Memory B cell (primary cell): ENCODE measurements at regions not wholly inside any gene's neighbourhood (a gene's known extent, or its start where the extent isn't known, plus 50 kb on each side); places are given as distances from the start of the nearest gene placed in this dataset.

Experiments used
- ATAC-seq: fragments of 150-1000 bp; cut with Tn5 transposase; 2 replicates; pipeline ENCODE4 v1.10.0; 2021; ENCODE audit warnings: low read depth, mild to moderate bottlenecking, moderate library complexity
- DNase-seq, 2 donors: peaks; one replicate each; pipeline ENCODE4 v3.0.0; 2022; ENCODE audit warnings: low spot score in 2 of 2
- H3K27ac Mint-ChIP-seq: one replicate; pipeline ENCODE4 v1.8.0; 2022; ENCODE audit warnings: mild to moderate bottlenecking, moderate library complexity, mixed read lengths
- H3K27me3 Mint-ChIP-seq: one replicate; pipeline ENCODE4 v1.8.0; 2022; ENCODE audit warnings: mixed read lengths
- H3K36me3 Mint-ChIP-seq: one replicate; pipeline ENCODE4 v1.8.0; 2022; ENCODE audit warnings: mild to moderate bottlenecking, mixed read lengths
- H3K4me1 Mint-ChIP-seq: one replicate; pipeline ENCODE4 v1.8.0; 2022; ENCODE audit warnings: mixed read lengths
- H3K4me3 Mint-ChIP-seq: one replicate; pipeline ENCODE4 v1.8.0; 2022; ENCODE audit warnings: mild to moderate bottlenecking, moderate library complexity, mixed read lengths
- H3K9me3 Mint-ChIP-seq: one replicate; pipeline ENCODE4 v1.8.0; 2022; ENCODE audit warnings: mixed read lengths

GRCh38 chr12:127363392-127363791 is 903.6 kb upstream of the TMEM132C start:
- H3K27me3 Mint-ChIP-seq = no peaks in the 10 kb centered on the region
- no peak overlapping the region for H3K27ac Mint-ChIP-seq
- H3K9me3 Mint-ChIP-seq = peaks cover 3% of the 10 kb centered on the region
- ATAC-seq = no peak
- no peaks in the 10 kb centered on the region for H3K4me1 Mint-ChIP-seq
- H3K36me3 Mint-ChIP-seq = no peaks in the 10 kb centered on the region
- no peak overlapping the region for H3K4me3 Mint-ChIP-seq
- no peak for DNase-seq

DNA sequence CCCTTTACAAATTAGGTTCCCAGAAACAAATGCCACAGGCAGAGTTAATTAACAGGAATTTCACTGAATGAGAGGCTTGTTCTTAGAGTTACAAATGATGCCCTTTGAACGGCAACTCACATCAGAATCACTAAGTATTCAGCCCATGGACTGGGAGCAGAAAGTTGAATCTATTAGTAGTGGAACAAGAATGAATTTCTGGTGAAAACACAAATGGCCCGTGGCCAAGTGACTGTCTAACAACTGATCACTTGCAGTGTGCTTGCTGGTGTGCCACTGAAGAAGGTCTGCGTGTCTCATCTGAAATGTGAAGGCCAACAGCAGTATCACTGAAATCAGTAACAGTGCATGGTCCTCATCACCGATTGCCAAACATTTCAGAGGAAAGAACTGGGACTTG is 893.4 kb upstream of the TMEM132C start:
- Mint-ChIP-seq H3K9me3 (peaks cover 8% of the 10 kb centered on the region), H3K4me1 (no peaks in the 10 kb centered on the region), H3K27ac (no peak overlapping the region), H3K36me3 (no peaks in the 10 kb centered on the region), H3K4me3 (no peak overlapping the region), H3K27me3 (peaks cover 5% of the 10 kb centered on the region)
- DNase-seq = no peak
- ATAC-seq = no peak

DNA sequence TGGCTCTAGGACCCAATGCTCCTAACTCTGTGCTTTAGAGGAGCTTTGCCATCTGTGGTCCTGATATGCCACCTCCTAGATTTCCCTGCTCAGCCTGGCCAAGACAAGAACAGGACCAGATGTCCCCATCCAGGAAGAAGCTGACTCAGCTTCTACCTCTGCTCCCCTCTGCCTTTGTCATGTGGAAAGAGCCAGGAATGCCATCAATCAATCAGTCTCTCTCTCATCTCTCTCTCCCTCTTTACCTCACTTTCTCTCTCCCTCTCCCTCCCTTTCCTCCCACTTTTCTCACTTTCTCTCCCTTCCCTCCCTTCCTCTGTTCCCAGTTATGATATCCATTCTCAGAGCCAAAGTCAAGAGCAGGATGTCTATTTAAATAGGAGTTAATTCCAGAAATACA is 892.5 kb upstream of the TMEM132C start:
- H3K4me3 Mint-ChIP-seq = no peak overlapping the region
- H3K9me3 Mint-ChIP-seq = peaks cover 6% of the 10 kb centered on the region
- DNase-seq (no peak), ATAC-seq (no peak)
- no peak overlapping the region for H3K27ac Mint-ChIP-seq
- H3K36me3 Mint-ChIP-seq = no peaks in the 10 kb centered on the region
- H3K27me3 Mint-ChIP-seq = peaks cover 5% of the 10 kb centered on the region
- no peaks in the 10 kb centered on the region for H3K4me1 Mint-ChIP-seq

DNA sequence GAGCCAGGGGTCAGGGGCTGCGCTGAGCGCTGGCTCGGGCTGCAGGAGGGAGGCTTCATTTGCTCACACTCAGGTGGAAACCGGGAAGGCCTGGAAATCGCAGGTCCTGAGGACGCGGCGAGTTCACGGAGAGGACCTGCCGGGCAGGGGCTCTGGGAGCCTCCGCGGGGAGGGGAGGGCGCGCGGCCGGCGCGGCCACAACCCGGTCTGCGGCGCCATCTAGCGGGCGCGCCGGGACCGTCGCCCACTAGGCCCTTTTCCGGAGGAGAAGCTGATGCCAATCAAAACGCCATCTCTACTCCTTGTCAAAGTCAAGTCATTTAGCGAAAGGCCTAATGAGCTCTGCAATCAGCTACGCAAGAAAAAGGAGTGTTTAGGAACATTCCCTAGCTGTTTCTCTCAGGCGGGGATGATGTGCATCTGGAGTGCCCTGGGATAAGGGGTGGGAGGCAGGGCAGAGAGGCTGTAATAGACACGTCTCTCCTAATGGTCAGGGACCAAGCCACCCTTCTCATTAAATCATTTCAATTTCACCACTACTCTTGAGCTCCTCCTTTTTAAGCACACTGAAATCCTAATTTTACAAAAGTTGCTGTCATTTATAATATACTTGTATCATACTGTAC is 885.8 kb upstream of the TMEM132C start:
- no peak overlapping the region for H3K27ac Mint-ChIP-seq
- DNase-seq = no peak
- no peak overlapping the region for H3K4me3 Mint-ChIP-seq
- no peaks in the 10 kb centered on the region for H3K27me3 Mint-ChIP-seq
- H3K9me3 Mint-ChIP-seq = peaks cover 6% of the 10 kb centered on the region
- ATAC-seq = no peak
- no peaks in the 10 kb centered on the region for H3K4me1 Mint-ChIP-seq
- no peaks in the 10 kb centered on the region for H3K36me3 Mint-ChIP-seq

GRCh38 chr12:127381681-127382080 is 885.3 kb upstream of the TMEM132C start:
- no peaks in the 10 kb centered on the region for H3K36me3 Mint-ChIP-seq
- peaks cover 6% of the 10 kb centered on the region for H3K9me3 Mint-ChIP-seq
- H3K27me3 Mint-ChIP-seq = no peaks in the 10 kb centered on the region
- H3K27ac Mint-ChIP-seq = no peak overlapping the region
- H3K4me1 Mint-ChIP-seq = no peaks in the 10 kb centered on the region
- no peak for ATAC-seq
- no peak overlapping the region for H3K4me3 Mint-ChIP-seq
- DNase-seq = no peak

GRCh38 chr12:127383281-127383680 is 883.7 kb upstream of the TMEM132C start:
- Mint-ChIP-seq H3K27ac (no peak overlapping the region), H3K4me1 (no peaks in the 10 kb centered on the region), H3K9me3 (peaks cover 6% of the 10 kb centered on the region), H3K36me3 (no peaks in the 10 kb centered on the region), H3K4me3 (no peak overlapping the region), H3K27me3 (no peaks in the 10 kb centered on the region)
- DNase-seq (no peak), ATAC-seq (no peak)

GRCh38 chr12:127386723-127387122 is 880.2 kb upstream of the TMEM132C start:
- no peaks in the 10 kb centered on the region for H3K36me3 Mint-ChIP-seq
- H3K4me3 Mint-ChIP-seq = no peak overlapping the region
- peaks cover 6% of the 10 kb centered on the region for H3K9me3 Mint-ChIP-seq
- H3K27me3 Mint-ChIP-seq = no peaks in the 10 kb centered on the region
- H3K4me1 Mint-ChIP-seq = no peaks in the 10 kb centered on the region
- DNase-seq = no peak
- ATAC-seq = no peak
- no peak overlapping the region for H3K27ac Mint-ChIP-seq

DNA sequence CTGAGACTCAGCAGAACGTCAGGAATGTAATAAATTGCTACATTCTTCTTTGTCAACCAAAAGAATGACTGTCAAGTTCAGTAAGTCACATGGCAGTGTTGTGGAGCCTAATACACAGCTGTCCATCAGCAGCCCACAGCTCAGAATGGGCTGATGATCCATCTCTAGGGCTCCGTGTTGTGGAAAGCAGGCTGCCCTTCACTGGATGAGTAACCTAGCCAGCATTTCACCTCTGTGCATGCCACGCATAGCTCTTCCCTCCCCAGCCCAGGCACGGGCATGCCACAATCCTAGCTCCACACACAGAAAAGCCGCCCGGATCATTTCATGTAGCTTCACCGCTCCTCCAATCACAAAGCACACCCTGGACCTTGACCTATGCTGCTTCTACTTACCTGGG is 878.0 kb upstream of the TMEM132C start:
- H3K36me3 Mint-ChIP-seq = no peaks in the 10 kb centered on the region

DNA sequence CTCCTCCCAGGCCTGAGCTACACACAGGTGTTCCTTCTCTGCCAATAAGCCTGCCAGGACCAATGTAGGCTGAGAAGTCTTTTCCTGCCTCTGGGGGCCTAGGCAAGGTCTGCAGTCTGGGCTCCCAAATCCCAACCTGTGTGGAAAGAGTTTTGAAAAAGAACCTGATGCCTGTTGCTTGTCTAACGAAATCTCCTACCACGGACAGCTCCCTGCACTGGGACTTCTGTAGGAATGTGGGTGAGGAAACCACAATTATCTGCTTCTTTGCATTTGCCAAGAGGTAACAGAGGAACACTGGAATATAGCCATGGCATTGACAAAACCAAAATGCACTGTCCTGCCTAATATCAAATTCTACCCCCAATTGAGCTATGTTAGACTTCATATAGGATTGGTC is 877.0 kb upstream of the TMEM132C start:
- DNase-seq (no peak), ATAC-seq (no peak)
- no peak overlapping the region for H3K4me3 Mint-ChIP-seq
- H3K27ac Mint-ChIP-seq = no peak overlapping the region
- no peaks in the 10 kb centered on the region for H3K27me3 Mint-ChIP-seq
- H3K4me1 Mint-ChIP-seq = no peaks in the 10 kb centered on the region
- peaks cover 3% of the 10 kb centered on the region for H3K9me3 Mint-ChIP-seq
- H3K36me3 Mint-ChIP-seq = no peaks in the 10 kb centered on the region

More for the DNA sequence above, 878.0 kb upstream of the TMEM132C start:
- no peak overlapping the region for H3K27ac Mint-ChIP-seq
- H3K9me3 Mint-ChIP-seq = peaks cover 6% of the 10 kb centered on the region
- no peak for ATAC-seq
- H3K4me1 Mint-ChIP-seq = no peaks in the 10 kb centered on the region
- no peaks in the 10 kb centered on the region for H3K27me3 Mint-ChIP-seq
- no peak for DNase-seq
- H3K4me3 Mint-ChIP-seq = no peak overlapping the region

DNA sequence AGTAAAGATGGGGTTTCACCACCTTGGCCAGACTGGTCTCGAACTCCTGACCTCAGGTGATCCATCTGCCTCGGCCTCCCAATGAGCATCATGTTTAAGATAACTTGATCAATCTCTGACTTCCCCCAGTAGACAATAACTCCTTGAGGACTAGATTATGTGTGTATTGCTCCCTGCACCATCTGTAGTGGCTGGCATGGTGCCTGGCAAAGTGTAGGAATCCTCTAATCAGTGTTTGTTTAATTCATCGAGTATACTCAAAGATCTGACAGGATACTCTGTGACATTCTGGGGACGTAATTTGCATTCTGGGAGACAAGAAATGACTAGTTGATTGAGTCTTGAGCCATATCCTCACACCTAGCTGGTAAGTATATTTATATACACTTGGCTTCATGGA is 873.5 kb upstream of the TMEM132C start:
- no peak for DNase-seq
- no peaks in the 10 kb centered on the region for H3K27me3 Mint-ChIP-seq
- no peak overlapping the region for H3K4me3 Mint-ChIP-seq
- H3K9me3 Mint-ChIP-seq = no peaks in the 10 kb centered on the region
- ATAC-seq = no peak
- H3K27ac Mint-ChIP-seq = no peak overlapping the region
- H3K4me1 Mint-ChIP-seq = no peaks in the 10 kb centered on the region
- H3K36me3 Mint-ChIP-seq = no peaks in the 10 kb centered on the region

DNA sequence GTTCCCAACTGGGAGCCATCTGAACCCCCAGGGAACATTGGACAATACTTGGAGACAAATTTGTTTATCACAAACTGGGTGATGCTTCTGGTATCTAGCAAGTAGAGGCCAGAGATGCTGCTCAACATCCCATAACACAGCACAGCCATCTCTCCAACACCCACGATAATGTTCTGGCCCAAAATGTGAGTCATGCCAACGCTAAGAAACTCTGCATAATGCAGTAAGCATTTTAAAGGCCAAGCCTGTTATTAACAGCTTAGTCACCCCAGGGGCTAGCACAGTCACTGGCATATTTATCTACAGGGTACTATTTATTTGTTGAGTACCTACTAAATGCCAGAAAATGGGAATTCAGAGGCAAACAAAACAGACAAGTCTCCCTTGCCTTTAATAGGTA is 873.1 kb upstream of the TMEM132C start:
- Mint-ChIP-seq H3K27ac (no peak overlapping the region), H3K9me3 (no peaks in the 10 kb centered on the region), H3K36me3 (no peaks in the 10 kb centered on the region), H3K4me3 (no peak overlapping the region), H3K27me3 (no peaks in the 10 kb centered on the region), H3K4me1 (no peaks in the 10 kb centered on the region)
- ATAC-seq (no peak), DNase-seq (no peak)

DNA sequence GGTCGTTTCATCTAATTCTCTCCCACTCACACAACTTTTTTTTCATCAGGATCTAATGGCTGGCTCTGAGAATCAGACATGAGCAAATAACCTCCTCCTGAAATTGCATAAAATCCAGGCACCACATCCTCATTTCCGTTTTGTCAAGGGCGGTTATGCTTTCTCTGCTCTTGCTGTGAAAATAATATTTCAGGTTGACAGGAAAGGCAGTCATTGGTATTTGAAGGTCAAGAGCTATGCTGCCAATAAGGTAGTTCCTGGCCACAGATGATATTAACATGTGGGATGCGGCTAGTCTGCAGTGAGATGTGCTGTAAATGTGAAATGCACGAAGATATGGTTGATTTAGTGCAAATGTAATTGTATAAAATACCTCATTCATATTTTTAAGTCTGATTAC is 870.2 kb upstream of the TMEM132C start:
- Mint-ChIP-seq H3K9me3 (no peaks in the 10 kb centered on the region), H3K27me3 (no peaks in the 10 kb centered on the region), H3K4me3 (no peak overlapping the region), H3K27ac (no peak overlapping the region), H3K4me1 (no peaks in the 10 kb centered on the region), H3K36me3 (no peaks in the 10 kb centered on the region)
- DNase-seq (no peak), ATAC-seq (no peak)

- no peaks in the 10 kb centered on the region for H3K27me3 Mint-ChIP-seq
- H3K4me1 Mint-ChIP-seq = no peaks in the 10 kb centered on the region
- ATAC-seq (no peak), DNase-seq (no peak)
- no peak overlapping the region for H3K4me3 Mint-ChIP-seq
- H3K9me3 Mint-ChIP-seq = no peaks in the 10 kb centered on the region
- H3K36me3 Mint-ChIP-seq = no peaks in the 10 kb centered on the region
- H3K27ac Mint-ChIP-seq = no peak overlapping the region
Measured at GRCh38 chr12:127398016-127398710, 868.8 kb upstream of the TMEM132C start.

GRCh38 chr12:127399451-127399850 is 867.5 kb upstream of the TMEM132C start:
- Mint-ChIP-seq H3K4me3 (no peak overlapping the region), H3K4me1 (no peaks in the 10 kb centered on the region), H3K27ac (no peak overlapping the region), H3K9me3 (peaks cover 2% of the 10 kb centered on the region), H3K27me3 (no peaks in the 10 kb centered on the region), H3K36me3 (no peaks in the 10 kb centered on the region)
- no peak for DNase-seq
- ATAC-seq = no peak

DNA sequence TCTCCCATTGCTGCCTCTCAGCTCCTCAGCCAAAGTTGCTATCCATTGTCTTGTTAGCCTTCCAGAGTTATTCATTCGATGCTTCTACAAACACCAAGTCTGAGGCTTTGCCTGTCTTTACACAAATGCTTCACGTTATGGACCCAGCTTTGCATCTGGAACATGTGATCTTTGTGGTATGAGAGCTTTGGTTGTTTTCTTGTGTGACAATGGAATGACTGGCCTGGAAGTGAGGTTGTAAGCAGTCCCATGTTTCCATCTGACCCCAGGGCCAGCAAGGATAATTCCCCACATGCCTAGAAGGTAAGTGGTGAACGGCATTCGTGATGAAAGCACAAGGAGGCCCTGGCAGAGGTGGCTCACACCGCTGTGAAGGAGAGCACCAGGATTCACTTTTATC is 866.7 kb upstream of the TMEM132C start:
- Mint-ChIP-seq H3K4me3 (no peak overlapping the region), H3K27ac (no peak overlapping the region), H3K36me3 (no peaks in the 10 kb centered on the region), H3K9me3 (peaks cover 2% of the 10 kb centered on the region), H3K27me3 (no peaks in the 10 kb centered on the region), H3K4me1 (no peaks in the 10 kb centered on the region)
- DNase-seq = no peak
- ATAC-seq = no peak
